H1 (cell line): ENCODE measurements at regions not wholly inside any gene's neighbourhood (a gene's known extent, or its start where the extent isn't known, plus 50 kb on each side); places are given as distances from the start of the nearest gene placed in this dataset.

Experiments
- CHD1 ChIP-seq: IDR thresholded peaks from 2 replicates; pipeline ENCODE4 v1.6.1; 2012; ENCODE audit warnings: low read depth, low read length, improper control_type of control experiment
- FOSL1 ChIP-seq: IDR thresholded peaks from 2 replicates; pipeline ENCODE4 v1.6.1; 2011; ENCODE audit warnings: mild to moderate bottlenecking, low read depth, low read length, moderate library complexity; ENCODE audit not compliant: insufficient read depth
- HDAC2 ChIP-seq, 2 experiments: fragments of 300-600 bp in 1 of 2; sonication (generic) in 1 of 2; IDR thresholded peaks; 2 replicates each; pipeline ENCODE4 v1.6.1; 2011 to 2012; ENCODE audit warnings: low read depth in 2 of 2, low read length in 2 of 2, mild to moderate bottlenecking in 2 of 2, moderate library complexity in 2 of 2, borderline replicate concordance in 1 of 2, inconsistent platforms in 1 of 2
- JUN ChIP-seq: IDR thresholded peaks from 2 replicates; pipeline ENCODE4 v1.6.1; 2011; ENCODE audit warnings: low read depth, mild to moderate bottlenecking, improper control_type of control experiment, low read length
- MAFK ChIP-seq: IDR thresholded peaks from 2 replicates; pipeline ENCODE4 v1.6.1; 2012; ENCODE audit warnings: low read depth, mild to moderate bottlenecking, improper control_type of control experiment, low read length
- SP2 ChIP-seq: IDR thresholded peaks from 2 replicates; pipeline ENCODE4 v1.6.1; 2012; ENCODE audit warnings: mild to moderate bottlenecking, low read length, inconsistent platforms
- SRF ChIP-seq: IDR thresholded peaks from 2 replicates; pipeline ENCODE4 v1.6.1; 2011; ENCODE audit warnings: mild to moderate bottlenecking, low read depth, low read length, moderate library complexity
- TAF1 ChIP-seq: IDR thresholded peaks from 2 replicates; pipeline ENCODE4 v1.6.1; 2011; ENCODE audit warnings: mild to moderate bottlenecking, low read depth, low read length
- TF ChIP-seq, protein P1 (sequence below), 3 experiments: IDR thresholded peaks; 1 replicate in 2 of 3; 2 replicates in 1 of 3; pipeline versions ENCODE4 v1.5.1 to v1.6.1; 2011; ENCODE audit warnings: low read length in 3 of 3, mild to moderate bottlenecking in 3 of 3, inconsistent platforms in 2 of 3, low read depth in 1 of 3, moderate library complexity in 1 of 3; ENCODE audit not compliant: insufficient read depth in 1 of 3; ENCODE audit errors: control extremely low read depth in 1 of 3
- TF ChIP-seq, protein P2 (sequence below): IDR thresholded peaks from 2 replicates; pipeline ENCODE4 v1.6.1; 2012; ENCODE audit warnings: low read length, inconsistent platforms

GRCh38 chr5:26259081-26259480 is 779.3 kb downstream of the CDH9 start:
- TF ChIP-seq MAFK (no peak), FOSL1 (no peak), CHD1 (no peak), HDAC2 (IDR thresholded peaks at IDR 0.05; ENCODE audit: borderline replicate concordance in 1 of 2, low read depth in 2 of 2, low read length in 2 of 2) (no peak), TAF1 (no peak), JUN (no peak), SRF (no peak), SP2 (no peak)
- TF ChIP-seq, protein P1, sequence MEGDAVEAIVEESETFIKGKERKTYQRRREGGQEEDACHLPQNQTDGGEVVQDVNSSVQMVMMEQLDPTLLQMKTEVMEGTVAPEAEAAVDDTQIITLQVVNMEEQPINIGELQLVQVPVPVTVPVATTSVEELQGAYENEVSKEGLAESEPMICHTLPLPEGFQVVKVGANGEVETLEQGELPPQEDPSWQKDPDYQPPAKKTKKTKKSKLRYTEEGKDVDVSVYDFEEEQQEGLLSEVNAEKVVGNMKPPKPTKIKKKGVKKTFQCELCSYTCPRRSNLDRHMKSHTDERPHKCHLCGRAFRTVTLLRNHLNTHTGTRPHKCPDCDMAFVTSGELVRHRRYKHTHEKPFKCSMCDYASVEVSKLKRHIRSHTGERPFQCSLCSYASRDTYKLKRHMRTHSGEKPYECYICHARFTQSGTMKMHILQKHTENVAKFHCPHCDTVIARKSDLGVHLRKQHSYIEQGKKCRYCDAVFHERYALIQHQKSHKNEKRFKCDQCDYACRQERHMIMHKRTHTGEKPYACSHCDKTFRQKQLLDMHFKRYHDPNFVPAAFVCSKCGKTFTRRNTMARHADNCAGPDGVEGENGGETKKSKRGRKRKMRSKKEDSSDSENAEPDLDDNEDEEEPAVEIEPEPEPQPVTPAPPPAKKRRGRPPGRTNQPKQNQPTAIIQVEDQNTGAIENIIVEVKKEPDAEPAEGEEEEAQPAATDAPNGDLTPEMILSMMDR (IDR thresholded peaks at IDR 0.05; ENCODE audit: control extremely low read depth in 1 of 3, insufficient read depth in 1 of 3, low read depth in 1 of 3, low read length in 3 of 3) = no peak
- TF ChIP-seq, protein P2, sequence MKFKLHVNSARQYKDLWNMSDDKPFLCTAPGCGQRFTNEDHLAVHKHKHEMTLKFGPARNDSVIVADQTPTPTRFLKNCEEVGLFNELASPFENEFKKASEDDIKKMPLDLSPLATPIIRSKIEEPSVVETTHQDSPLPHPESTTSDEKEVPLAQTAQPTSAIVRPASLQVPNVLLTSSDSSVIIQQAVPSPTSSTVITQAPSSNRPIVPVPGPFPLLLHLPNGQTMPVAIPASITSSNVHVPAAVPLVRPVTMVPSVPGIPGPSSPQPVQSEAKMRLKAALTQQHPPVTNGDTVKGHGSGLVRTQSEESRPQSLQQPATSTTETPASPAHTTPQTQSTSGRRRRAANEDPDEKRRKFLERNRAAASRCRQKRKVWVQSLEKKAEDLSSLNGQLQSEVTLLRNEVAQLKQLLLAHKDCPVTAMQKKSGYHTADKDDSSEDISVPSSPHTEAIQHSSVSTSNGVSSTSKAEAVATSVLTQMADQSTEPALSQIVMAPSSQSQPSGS = no peak
